AG04449 (cell line): ENCODE measurements at regions not wholly inside any gene's neighbourhood (a gene's known extent, or its start where the extent isn't known, plus 50 kb on each side); places are given as distances from the start of the nearest gene placed in this dataset.

ENCODE experiments used
- CTCF ChIA-PET: fragments of 350-600 bp; formaldehyde crosslinking; extraction: SDS; loops from one replicate; lab custom pipeline; 2021; ENCODE audit warnings: antibody characterized with exemption; lab: Yijun Ruan, JAX
- POLR2A ChIA-PET: fragments of 400-600, 350-600 bp; formaldehyde crosslinking; extraction: SDS; loops from one replicate; lab custom pipeline; 2020; ENCODE audit warnings: antibody characterized with exemption, inconsistent platforms; lab: Yijun Ruan, JAX
- DNase-seq: peaks from one replicate; pipeline ENCODE4 v3.0.0-alpha.2; 2010; ENCODE audit warnings: low read depth, low spot score
- H3K4me3 ChIP-seq: 2 replicates; pipeline ENCODE4 v1.5.1; 2011; ENCODE audit warnings: low read depth, mild to moderate bottlenecking, control low read depth, low read length
- TF ChIP-seq, protein P1 (sequence below): IDR thresholded peaks from one replicate; pipeline ENCODE4 v1.5.1; 2011; ENCODE audit warnings: mild to moderate bottlenecking, moderate library complexity, low read length, control low read depth, inconsistent platforms; ENCODE audit not compliant: insufficient read depth; ENCODE audit errors: missing control alignments

DNA sequence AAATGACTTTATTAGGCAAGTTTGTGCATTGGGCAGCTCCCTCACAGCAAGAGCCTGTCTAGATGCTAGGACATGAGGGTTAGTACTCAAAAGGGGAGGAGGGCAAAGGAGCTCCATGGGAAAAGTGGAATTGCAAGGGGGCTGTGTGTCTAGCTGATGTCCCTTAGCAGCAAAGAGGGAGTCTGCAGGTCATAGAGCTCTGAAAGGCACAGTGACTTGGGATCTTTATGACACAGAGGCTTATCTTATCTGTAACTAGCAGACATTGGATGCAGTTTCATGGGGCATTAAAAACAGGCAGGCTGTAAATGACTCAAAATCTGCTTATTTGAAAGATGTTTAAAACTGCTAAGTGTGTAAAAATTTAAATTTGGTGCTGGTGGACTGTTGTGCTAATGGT, 556.2 kb upstream of the FZD8 start:
- no peak for DNase-seq
- ChIA-PET POLR2A (no interaction called here), CTCF (interaction anchor here (1.1 kb wide), 1 partner anchor 11 kb away, joined by 3 read pairs; no protein-coding TSS in a partner anchor)
- H3K4me3 ChIP-seq: no peak overlapping the region
- TF ChIP-seq, protein P1, sequence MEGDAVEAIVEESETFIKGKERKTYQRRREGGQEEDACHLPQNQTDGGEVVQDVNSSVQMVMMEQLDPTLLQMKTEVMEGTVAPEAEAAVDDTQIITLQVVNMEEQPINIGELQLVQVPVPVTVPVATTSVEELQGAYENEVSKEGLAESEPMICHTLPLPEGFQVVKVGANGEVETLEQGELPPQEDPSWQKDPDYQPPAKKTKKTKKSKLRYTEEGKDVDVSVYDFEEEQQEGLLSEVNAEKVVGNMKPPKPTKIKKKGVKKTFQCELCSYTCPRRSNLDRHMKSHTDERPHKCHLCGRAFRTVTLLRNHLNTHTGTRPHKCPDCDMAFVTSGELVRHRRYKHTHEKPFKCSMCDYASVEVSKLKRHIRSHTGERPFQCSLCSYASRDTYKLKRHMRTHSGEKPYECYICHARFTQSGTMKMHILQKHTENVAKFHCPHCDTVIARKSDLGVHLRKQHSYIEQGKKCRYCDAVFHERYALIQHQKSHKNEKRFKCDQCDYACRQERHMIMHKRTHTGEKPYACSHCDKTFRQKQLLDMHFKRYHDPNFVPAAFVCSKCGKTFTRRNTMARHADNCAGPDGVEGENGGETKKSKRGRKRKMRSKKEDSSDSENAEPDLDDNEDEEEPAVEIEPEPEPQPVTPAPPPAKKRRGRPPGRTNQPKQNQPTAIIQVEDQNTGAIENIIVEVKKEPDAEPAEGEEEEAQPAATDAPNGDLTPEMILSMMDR: no peak

DNA sequence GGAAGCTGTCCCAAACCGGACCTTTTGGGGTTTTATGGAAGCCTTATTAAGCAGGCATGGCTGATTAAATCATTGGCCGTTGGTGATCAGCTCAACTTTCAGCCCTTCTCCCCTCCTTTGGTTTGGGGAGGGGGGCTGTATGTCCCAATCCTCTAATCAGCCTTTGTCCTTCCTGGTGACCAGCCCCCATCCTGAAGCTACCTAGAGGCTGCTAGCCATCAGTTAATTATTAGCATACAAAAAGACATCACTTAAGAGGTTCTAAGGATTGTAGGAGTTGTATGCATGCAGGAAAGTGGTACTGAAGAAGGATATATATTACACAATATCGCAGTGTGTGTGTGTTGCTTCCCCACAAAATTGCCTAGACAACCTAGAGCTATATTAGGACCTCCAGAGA, 553.3 kb upstream of the FZD8 start:
- H3K4me3 ChIP-seq: no peak overlapping the region
- CTCF ChIA-PET: no interaction called here
- POLR2A ChIA-PET: no interaction called here
- no peak for DNase-seq
- TF ChIP-seq, protein P1: no peak

DNA sequence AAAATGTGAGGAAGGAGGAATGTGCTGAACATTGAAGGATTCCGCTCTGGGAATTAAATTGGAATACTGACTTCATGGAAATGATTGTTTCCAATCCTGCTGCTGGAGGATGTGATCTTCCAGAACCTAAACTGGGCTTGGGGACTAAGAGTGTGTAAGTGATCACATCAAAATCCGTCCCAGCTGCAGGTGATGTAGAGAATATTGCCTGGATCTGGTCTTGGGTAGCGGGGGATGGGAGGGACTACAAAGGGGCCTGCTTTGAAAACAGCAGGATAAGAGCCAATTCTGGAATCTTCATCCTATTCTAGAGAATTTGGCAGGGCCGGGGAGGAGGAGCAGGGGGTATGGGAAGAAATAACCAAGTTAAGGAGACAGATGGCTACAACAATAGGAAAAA, 552.2 kb upstream of the FZD8 start:
- no peak overlapping the region for H3K4me3 ChIP-seq
- DNase-seq: no peak
- CTCF ChIA-PET: no interaction called here
- POLR2A ChIA-PET: no interaction called here
- TF ChIP-seq, protein P1: no peak

DNA sequence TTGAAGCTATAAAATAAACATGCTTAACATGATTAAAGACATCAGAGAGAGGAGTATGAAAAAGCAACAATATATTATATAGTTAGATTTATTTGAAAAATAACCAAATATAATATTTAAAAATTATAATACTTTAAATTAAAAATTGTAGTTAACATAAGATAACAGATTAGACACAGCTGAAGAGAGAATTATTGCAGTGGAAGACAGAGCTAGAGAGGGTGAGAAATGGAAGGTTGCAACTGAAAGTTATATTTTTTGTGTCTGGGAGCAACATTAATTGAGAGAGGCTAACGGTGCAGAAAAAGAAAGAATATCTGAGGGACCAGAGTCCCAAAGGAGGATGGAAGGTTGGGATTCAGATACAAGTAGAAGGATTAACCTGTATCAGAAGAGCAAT, 548.9 kb upstream of the FZD8 start:
- TF ChIP-seq, protein P1: no peak
- CTCF ChIA-PET: no interaction called here
- H3K4me3 ChIP-seq: no peak overlapping the region
- no peak for DNase-seq
- POLR2A ChIA-PET: no interaction called here

DNA sequence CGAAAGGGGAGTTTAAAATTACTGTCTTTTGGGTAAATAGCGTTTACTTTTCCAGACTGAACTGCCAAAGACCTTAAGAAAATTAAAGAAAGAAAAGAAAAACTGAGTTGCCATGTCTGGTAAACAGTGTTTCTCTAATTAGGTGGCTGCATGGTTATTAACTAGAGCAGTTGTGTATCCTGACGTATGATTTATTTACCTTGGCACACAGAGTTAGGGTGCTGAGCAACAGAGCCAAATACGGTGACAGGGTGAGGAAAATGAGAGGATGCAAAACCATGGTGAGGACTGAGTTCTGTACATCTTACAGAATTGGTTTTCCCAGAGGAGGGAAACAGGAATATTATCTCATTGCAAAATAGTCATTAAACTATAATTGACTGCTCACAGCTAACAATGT, 546.4 kb upstream of the FZD8 start:
- CTCF ChIA-PET: interaction anchor here (1.3 to 1.4 kb wide), 2 partner anchors 10 to 16 kb away, joined by 3 read pairs; no protein-coding TSS in a partner anchor
- no peak overlapping the region for H3K4me3 ChIP-seq
- no peak for DNase-seq
- POLR2A ChIA-PET: no interaction called here
- TF ChIP-seq, protein P1: no peak

- TF ChIP-seq, protein P1: no peak
- H3K4me3 ChIP-seq: no peak overlapping the region
- POLR2A ChIA-PET: no interaction called here
- CTCF ChIA-PET: interaction anchor here (1.3 to 1.4 kb wide), 2 partner anchors 11 to 16 kb away, joined by 3 read pairs; no protein-coding TSS in a partner anchor
- no peak for DNase-seq
Measured at GRCh38 chr10:36188080-36188453, 546.0 kb upstream of the FZD8 start.
